Upper lobe of right lung (tissue), 1 donor: ENCODE measurements at regions not wholly inside any gene's neighbourhood (a gene's known extent, or its start where the extent isn't known, plus 50 kb on each side); places are given as distances from the start of the nearest gene placed in this dataset.
A peak's percentile ranks its signal among the peaks of the same experiment; 100 is the strongest.

Experiments used
- ATAC-seq: fragments of 200-7000 bp; cut with Tn5 transposase; one replicate; pipeline ENCODE4 v1.9.1; 2020; ENCODE audit warnings: mild to moderate bottlenecking, moderate library complexity
- DNase-seq: peaks from one replicate; pipeline ENCODE4 v3.0.0-alpha.2; 2020
- H3K27ac ChIP-seq: fragments of 200-600 bp; one replicate; pipeline ENCODE4 v1.8.0; 2022
- H3K27me3 ChIP-seq: fragments of 200-600 bp; one replicate; pipeline ENCODE4 v1.8.0; 2022; ENCODE audit warnings: mild to moderate bottlenecking
- H3K36me3 ChIP-seq: fragments of 200-600 bp; one replicate; pipeline ENCODE4 v1.8.0; 2022
- H3K4me1 ChIP-seq: fragments of 200-600 bp; one replicate; pipeline ENCODE4 v1.8.0; 2022
- H3K4me3 ChIP-seq: fragments of 200-600 bp; one replicate; pipeline ENCODE4 v1.8.0; 2022; ENCODE audit warnings: mild to moderate bottlenecking
- H3K9me3 ChIP-seq: fragments of 200-600 bp; one replicate; pipeline ENCODE4 v1.8.0; 2022
- CTCF ChIP-seq: fragments of 200-600 bp; IDR thresholded peaks from one replicate; pipeline ENCODE4 v1.8.0; 2022; ENCODE audit warnings: antibody characterized with exemption
- intact Hi-C: fragments of 100-400 bp; cut with DNase I; formaldehyde crosslinking; loops from one replicate; pipeline ENCODE4 v1.11.0; 2022
- donor health status: DM: no; HTN: yes; CAD: no; lungs with severe emphysema.

GRCh38 chr12:89029961-89030360 lies 322.3 kb downstream of the DUSP6 start:
- no peaks in the 10 kb centered on the region for H3K4me1 ChIP-seq
- H3K27ac ChIP-seq, result no peak overlapping the region
- ATAC-seq (no peak), DNase-seq (no peak)
- H3K9me3 ChIP-seq, result no peaks in the 10 kb centered on the region
- intact Hi-C loops, result no loop called here
- no peak for TF ChIP-seq CTCF
- no peaks in the 10 kb centered on the region for H3K36me3 ChIP-seq
- no peak overlapping the region for H3K4me3 ChIP-seq
- no peaks in the 10 kb centered on the region for H3K27me3 ChIP-seq

GRCh38 chr12:89024580-89024979 lies 327.7 kb downstream of the DUSP6 start:
- H3K27me3 ChIP-seq, result no peaks in the 10 kb centered on the region
- DNase-seq (no peak), ATAC-seq (no peak)
- no peak overlapping the region for H3K27ac ChIP-seq
- no peaks in the 10 kb centered on the region for H3K4me1 ChIP-seq
- no peaks in the 10 kb centered on the region for H3K9me3 ChIP-seq
- no peak for TF ChIP-seq CTCF
- H3K4me3 ChIP-seq, result no peak overlapping the region
- intact Hi-C loops, result no loop called here
- no peaks in the 10 kb centered on the region for H3K36me3 ChIP-seq

- Histone ChIP-seq H3K36me3 (no peaks in the 10 kb centered on the region), H3K9me3 (no peaks in the 10 kb centered on the region), H3K4me3 (no peak overlapping the region), H3K4me1 (no peaks in the 10 kb centered on the region), H3K27me3 (no peaks in the 10 kb centered on the region), H3K27ac (no peak overlapping the region)
- DNase-seq (no peak), ATAC-seq (no peak)
- no peak for TF ChIP-seq CTCF
- intact Hi-C loops, result no loop called here
Measured at GRCh38 chr12:89023936-89024335, 328.4 kb downstream of the DUSP6 start.

GRCh38 chr12:89020689-89021088 lies 331.6 kb downstream of the DUSP6 start:
- DNase-seq (no peak), ATAC-seq (no peak)
- Histone ChIP-seq H3K27me3 (no peaks in the 10 kb centered on the region), H3K4me3 (no peak overlapping the region), H3K4me1 (no peaks in the 10 kb centered on the region), H3K9me3 (no peaks in the 10 kb centered on the region), H3K27ac (no peak overlapping the region), H3K36me3 (no peaks in the 10 kb centered on the region)
- intact Hi-C loops, result no loop called here
- TF ChIP-seq CTCF, result no peak

GRCh38 chr12:89020121-89020480 lies 332.2 kb downstream of the DUSP6 start:
- intact Hi-C loops, result no loop called here
- no peaks in the 10 kb centered on the region for H3K9me3 ChIP-seq
- ATAC-seq (no peak), DNase-seq (no peak)
- no peak for TF ChIP-seq CTCF
- H3K27ac ChIP-seq, result no peak overlapping the region
- no peak overlapping the region for H3K4me3 ChIP-seq
- no peaks in the 10 kb centered on the region for H3K27me3 ChIP-seq
- no peaks in the 10 kb centered on the region for H3K4me1 ChIP-seq
- H3K36me3 ChIP-seq, result no peaks in the 10 kb centered on the region

GRCh38 chr12:89019439-89020120 lies 332.7 kb downstream of the DUSP6 start:
- intact Hi-C loops, result no loop called here
- Histone ChIP-seq H3K36me3 (no peaks in the 10 kb centered on the region), H3K27ac (no peak overlapping the region), H3K27me3 (no peaks in the 10 kb centered on the region), H3K4me1 (no peaks in the 10 kb centered on the region), H3K9me3 (no peaks in the 10 kb centered on the region), H3K4me3 (peak overlapping the region; percentile 28)
- TF ChIP-seq CTCF, result peak; percentile 86
- peak; percentile 99 for ATAC-seq
- peak; percentile 65 for DNase-seq
